H1 (cell line): ENCODE measurements at regions not wholly inside any gene's neighbourhood (a gene's known extent, or its start where the extent isn't known, plus 50 kb on each side); places are given as distances from the start of the nearest gene placed in this dataset.

Experiments
- CTCF ChIA-PET: fragments of 300-600 bp; sonication (Branson Sonifier 250); formaldehyde crosslinking; loops from one replicate; lab custom pipeline; 2021; ENCODE audit not compliant: partially characterized antibody; lab: Charles Lee
- POLR2A ChIA-PET: fragments of 300-600 bp; sonication (Branson Sonifier 250); formaldehyde crosslinking; loops from one replicate; lab custom pipeline; 2021; ENCODE audit warnings: inconsistent platforms; ENCODE audit not compliant: partially characterized antibody; lab: Charles Lee
- DNase-seq, 2 experiments: peaks; one replicate each; pipeline versions ENCODE4 v3.0.0 to v3.0.0-alpha.2; 2010 to 2022; ENCODE audit warnings: low spot score in 2 of 2, low read depth in 1 of 2, mixed read lengths in 1 of 2
- FAIRE-seq: peaks from 2 replicates; lab custom pipeline; 2011; peaks lifted over from hg19 to GRCh38; lab: Jason Lieb, UNC
- H2AFZ ChIP-seq: 2 replicates; pipeline ENCODE4 v1.8.1; 2012; ENCODE audit warnings: low read length, inconsistent platforms
- H2AK5ac ChIP-seq: 2 replicates; pipeline ENCODE4 v1.6.1; 2013; ENCODE audit warnings: low read depth, low read length
- H2BK120ac ChIP-seq: replicated peaks from 2 replicates; pipeline ENCODE3; 2013; ENCODE audit warnings: low read depth, low read length, inconsistent platforms
- H2BK12ac ChIP-seq: 2 replicates; pipeline ENCODE4 v1.6.1; 2013; ENCODE audit warnings: low read depth, low read length
- H2BK15ac ChIP-seq: 2 replicates; pipeline ENCODE4 v1.6.1; 2013; ENCODE audit warnings: low read length
- H2BK20ac ChIP-seq: 2 replicates; pipeline ENCODE4 v1.6.1; 2013; ENCODE audit warnings: low read length
- H2BK5ac ChIP-seq: 2 replicates; pipeline ENCODE4 v1.6.1; 2013; ENCODE audit warnings: low read depth, low read length
- H3K14ac ChIP-seq: 2 replicates; pipeline ENCODE4 v1.6.1; 2013; ENCODE audit warnings: inconsistent platforms; ENCODE audit not compliant: insufficient read length
- H3K18ac ChIP-seq: 2 replicates; pipeline ENCODE4 v1.6.1; 2013; ENCODE audit warnings: low read length; ENCODE audit errors: extremely low read depth
- H3K23ac ChIP-seq: 2 replicates; pipeline ENCODE4 v1.6.1; 2013; ENCODE audit warnings: inconsistent platforms; ENCODE audit not compliant: insufficient read length
- H3K23me2 ChIP-seq: 2 replicates; pipeline ENCODE4 v1.6.1; 2013; ENCODE audit warnings: low read depth, low read length
- H3K27ac ChIP-seq: 2 replicates; pipeline ENCODE4 v1.6.1; 2011; ENCODE audit warnings: low read depth, low read length, inconsistent platforms
- H3K27me3 ChIP-seq, 4 experiments: replicated peaks in 1 of 4; 1 replicate in 1 of 4; 2 replicates in 3 of 4; pipeline versions ENCODE4 v1.6.1 to v1.8.1; 2011 to 2013; ENCODE audit warnings: low read length in 3 of 4, mild to moderate bottlenecking in 3 of 4, inconsistent platforms in 2 of 4, mixed read lengths in 2 of 4, moderate library complexity in 1 of 4; ENCODE audit not compliant: control insufficient read depth in 3 of 4, insufficient read depth in 3 of 4; ENCODE audit errors: extremely low read depth in 1 of 4
- H3K36me3 ChIP-seq, 4 experiments: 2 replicates each; pipeline versions ENCODE4 v1.6.1 to v1.8.1; 2011 to 2013; ENCODE audit warnings: mild to moderate bottlenecking in 4 of 4, low read length in 3 of 4, moderate library complexity in 2 of 4, control low read depth in 1 of 4, inconsistent platforms in 1 of 4; ENCODE audit not compliant: insufficient read depth in 4 of 4, control insufficient read depth in 2 of 4
- H3K4ac ChIP-seq: replicated peaks from 2 replicates; pipeline ENCODE3; 2013; ENCODE audit warnings: low read length, low read depth, mixed read lengths, inconsistent platforms; ENCODE audit not compliant: insufficient read length
- H3K4me1 ChIP-seq, 4 experiments: replicated peaks in 1 of 4; 1 replicate in 1 of 4; 2 replicates in 3 of 4; pipeline versions ENCODE4 v1.6.1 to v1.8.1; 2011 to 2013; ENCODE audit warnings: low read length in 3 of 4, inconsistent platforms in 2 of 4, mixed read lengths in 1 of 4; ENCODE audit not compliant: insufficient read depth in 4 of 4, control insufficient read depth in 3 of 4
- H3K4me2 ChIP-seq, 2 experiments: 2 replicates each; pipeline versions ENCODE4 v1.6.1 to v1.8.1; 2011 to 2013; ENCODE audit warnings: low read depth in 2 of 2, low read length in 2 of 2, control low read depth in 1 of 2, inconsistent platforms in 1 of 2, mild to moderate bottlenecking in 1 of 2; ENCODE audit not compliant: insufficient read depth in 1 of 2
- H3K4me3 ChIP-seq, 4 experiments: fragments of 200-600, 300-600 bp in 1 of 4; sonication (generic), shearing (Covaris generic), sonication (Bioruptor Twin) in 1 of 4; 2 replicates each; pipeline versions ENCODE4 v1.5.1 to v1.8.1; 2011 to 2016; ENCODE audit warnings: low read length in 4 of 4, low read depth in 3 of 4, control low read depth in 2 of 4, inconsistent platforms in 2 of 4, mild to moderate bottlenecking in 2 of 4, mixed read lengths in 1 of 4, moderate library complexity in 1 of 4; ENCODE audit not compliant: insufficient read depth in 2 of 4; ENCODE audit errors: extremely low read depth in 1 of 4
- H3K56ac ChIP-seq: replicated peaks from 2 replicates; pipeline ENCODE3; 2013; ENCODE audit warnings: low read depth, mild to moderate bottlenecking, mixed read lengths, low read length, inconsistent platforms; ENCODE audit not compliant: insufficient read length
- H3K79me1 ChIP-seq: 2 replicates; pipeline ENCODE4 v1.6.1; 2013; ENCODE audit warnings: low read depth, low read length, control low read depth
- H3K79me2 ChIP-seq, 2 experiments: 2 replicates each; pipeline versions ENCODE4 v1.6.1 to v1.8.1; 2012 to 2013; ENCODE audit warnings: low read length in 2 of 2, mild to moderate bottlenecking in 2 of 2, inconsistent platforms in 1 of 2; ENCODE audit not compliant: insufficient read depth in 2 of 2, control insufficient read depth in 1 of 2
- H3K9ac ChIP-seq, 4 experiments: replicated peaks in 1 of 4; 1 replicate in 1 of 4; 2 replicates in 3 of 4; pipeline versions ENCODE4 v1.6.1 to v1.8.1; 2011 to 2013; ENCODE audit warnings: low read depth in 3 of 4, low read length in 3 of 4, control low read depth in 2 of 4, mild to moderate bottlenecking in 2 of 4, moderate library complexity in 2 of 4, inconsistent platforms in 1 of 4; ENCODE audit errors: extremely low read depth in 1 of 4
- H3K9me3 ChIP-seq, 2 experiments: 2 replicates each; pipeline versions ENCODE4 v1.6.1 to v1.8.1; 2012 to 2013; ENCODE audit warnings: mild to moderate bottlenecking in 2 of 2, moderate library complexity in 2 of 2, control low read depth in 1 of 2, inconsistent platforms in 1 of 2, low read depth in 1 of 2, low read length in 1 of 2, mixed read lengths in 1 of 2; ENCODE audit not compliant: insufficient read depth in 2 of 2
- H4K20me1 ChIP-seq, 2 experiments: replicated peaks in 1 of 2; 2 replicates each; pipeline versions ENCODE3 to v1.8.1; 2011 to 2013; ENCODE audit warnings: inconsistent platforms in 2 of 2, low read length in 2 of 2, mild to moderate bottlenecking in 1 of 2; ENCODE audit not compliant: insufficient read depth in 2 of 2, control insufficient read depth in 1 of 2
- H4K5ac ChIP-seq: 2 replicates; pipeline ENCODE4 v1.6.1; 2013; ENCODE audit warnings: low read length, low read depth, mixed read lengths, inconsistent platforms; ENCODE audit not compliant: insufficient read length
- H4K8ac ChIP-seq: 2 replicates; pipeline ENCODE4 v1.8.0; 2013; ENCODE audit warnings: mild to moderate bottlenecking, moderate library complexity, low read length, inconsistent platforms; ENCODE audit not compliant: insufficient read depth; ENCODE audit errors: extremely low read depth
- H4K91ac ChIP-seq: replicated peaks from 2 replicates; pipeline ENCODE3; 2013; ENCODE audit warnings: low read length, mixed read lengths, inconsistent platforms; ENCODE audit not compliant: insufficient read length
- ASH2L ChIP-seq: fragments of 200-600, 300-600 bp; sonication (generic); IDR thresholded peaks from one replicate; pipeline ENCODE4 v1.7.1; 2017; ENCODE audit warnings: low read length
- ATF3 ChIP-seq: IDR thresholded peaks from 2 replicates; pipeline ENCODE4 v1.6.1; 2011; ENCODE audit warnings: low read depth, mild to moderate bottlenecking, low read length; ENCODE audit not compliant: insufficient read depth
- CBX8 ChIP-seq: fragments of 300-800, 300-1000 bp; sonication (generic); IDR thresholded peaks from 2 replicates; pipeline ENCODE4 v1.7.1; 2016; ENCODE audit warnings: low read depth, low read length, borderline replicate concordance
- GTF2F1 ChIP-seq: IDR thresholded peaks from 2 replicates; pipeline ENCODE4 v1.6.1; 2012; ENCODE audit warnings: low read depth, low read length, improper control_type of control experiment, borderline replicate concordance
- HDAC2 ChIP-seq, 2 experiments: fragments of 300-600 bp in 1 of 2; sonication (generic) in 1 of 2; IDR thresholded peaks; 2 replicates each; pipeline ENCODE4 v1.6.1; 2011 to 2012; ENCODE audit warnings: low read depth in 2 of 2, low read length in 2 of 2, mild to moderate bottlenecking in 2 of 2, moderate library complexity in 2 of 2, borderline replicate concordance in 1 of 2, inconsistent platforms in 1 of 2
- KDM1A ChIP-seq: fragments of 200-600, 300-600 bp; sonication (generic); IDR thresholded peaks from 2 replicates; pipeline ENCODE4 v1.7.1; 2016; ENCODE audit warnings: mild to moderate bottlenecking, low read length, borderline replicate concordance
- KDM4A ChIP-seq: IDR thresholded peaks from one replicate; pipeline ENCODE4 v1.7.1; 2012; ENCODE audit warnings: low read depth, mild to moderate bottlenecking, moderate library complexity, low read length, inconsistent platforms; ENCODE audit not compliant: severe bottlenecking
- NRF1 ChIP-seq: IDR thresholded peaks from 2 replicates; pipeline ENCODE4 v1.6.1; 2011; ENCODE audit warnings: mild to moderate bottlenecking, low read depth, low read length, improper control_type of control experiment
- PHF8 ChIP-seq: fragments of 200-600 bp; sonication (generic); conservative IDR thresholded peaks from 2 replicates; pipeline ENCODE4 v1.7.1; 2012; ENCODE audit warnings: low read depth, mild to moderate bottlenecking, inconsistent platforms, low read length, moderate library complexity
- POLR2AphosphoS5 ChIP-seq: IDR thresholded peaks from 2 replicates; pipeline ENCODE4 v1.6.1; 2011; ENCODE audit warnings: low read depth, low read length
- SIN3A ChIP-seq, 2 experiments: IDR thresholded peaks in 1 of 2; conservative IDR thresholded peaks in 1 of 2; 2 replicates each; pipeline ENCODE4 v1.6.1; 2011 to 2012; ENCODE audit warnings: low read length in 2 of 2, improper control_type of control experiment in 1 of 2, low read depth in 1 of 2, mild to moderate bottlenecking in 1 of 2
- SIX5 ChIP-seq: IDR thresholded peaks from 2 replicates; pipeline ENCODE4 v1.6.1; 2011; ENCODE audit warnings: mild to moderate bottlenecking, low read depth, low read length
- SP4 ChIP-seq: IDR thresholded peaks from 2 replicates; pipeline ENCODE4 v1.6.1; 2012; ENCODE audit warnings: low read length, inconsistent platforms
- TCF12 ChIP-seq: IDR thresholded peaks from 2 replicates; pipeline ENCODE4 v1.6.1; 2011; ENCODE audit warnings: low read depth, mild to moderate bottlenecking, low read length
- WGBS, 2 experiments: shearing (Covaris generic) in 1 of 2; methylation state at CpG; one replicate each; pipeline versions ENCODE4 v1.1.6 to v1.1.7; 2013 to 2015; ENCODE audit warnings: low lambda C conversion rate in 2 of 2, mixed read lengths in 2 of 2, inconsistent platforms in 1 of 2, low coverage in 1 of 2, missing lambda C conversion rate in 1 of 2; ENCODE audit not compliant: insufficient replicate concordance in 2 of 2, insufficient coverage in 1 of 2, insufficient read length in 1 of 2; ENCODE audit errors: extremely low coverage in 1 of 2, missing lambda C conversion rate in 1 of 2; 5-methylcytosine and 5-hydroxymethylcytosine counted together

- CTCF ChIA-PET = interaction anchor here (0.7 kb wide), 1 partner anchor 1872 kb away, joined by 3 read pairs; no protein-coding TSS in a partner anchor
- Histone ChIP-seq H4K20me1 (no peaks in the 10 kb centered on the region), H3K9me3 (no peaks in the 10 kb centered on the region)
- TF ChIP-seq PHF8 (no peak), SIX5 (no peak), ATF3 (no peak), POLR2AphosphoS5 (no peak), ASH2L (no peak), HDAC2 (IDR thresholded peaks at IDR 0.05; ENCODE audit: borderline replicate concordance in 1 of 2, low read depth in 2 of 2, low read length in 2 of 2) (no peak), TCF12 (no peak), SIN3A (conservative IDR thresholded peaks at IDR 0.05 in 1 of 2, IDR thresholded peaks at IDR 0.05 in 1 of 2; ENCODE audit: low read depth in 1 of 2, low read length in 2 of 2) (no peak), GTF2F1 (no peak), SP4 (no peak), CBX8 (no peak), NRF1 (no peak), KDM4A (no peak), KDM1A (no peak)
Measured at GRCh38 chr18:45493830-45494229, 121.4 kb upstream of the SLC14A2 start.

More at GRCh38 chr18:45493830-45494229, 121.4 kb upstream of the SLC14A2 start:
- no peak overlapping the region for H4K5ac ChIP-seq
- H3K36me3 ChIP-seq = no peaks in the 10 kb centered on the region
- no peak overlapping the region for H4K8ac ChIP-seq
- H2BK15ac ChIP-seq = no peak overlapping the region
- H3K4ac ChIP-seq = no peak overlapping the region
- no peak overlapping the region for H3K4me2 ChIP-seq
- H3K27ac ChIP-seq = no peak overlapping the region
- no peak overlapping the region for H2BK5ac ChIP-seq
- H3K4me1 ChIP-seq = no peaks in the 10 kb centered on the region
- POLR2A ChIA-PET = no interaction called here
- no peak overlapping the region for H2BK12ac ChIP-seq
- no peak overlapping the region for H2BK20ac ChIP-seq
- no peak overlapping the region for H2AFZ ChIP-seq
- no peak overlapping the region for H3K18ac ChIP-seq
- FAIRE-seq (no peak), DNase-seq (no peak)
- no peaks in the 10 kb centered on the region for H3K79me1 ChIP-seq
- H3K56ac ChIP-seq = no peak overlapping the region
- H2AK5ac ChIP-seq = no peak overlapping the region
- WGBS, 2 experiments = 95% methylated on average over 2 of the region's 2 CpGs; no CpG with 5 or more reads in 1 of the 2 experiments
- H3K9ac ChIP-seq = no peak overlapping the region
- H4K91ac ChIP-seq = no peak overlapping the region
- H3K79me2 ChIP-seq = no peaks in the 10 kb centered on the region
- H3K14ac ChIP-seq = no peak overlapping the region
- no peak overlapping the region for H3K4me3 ChIP-seq
- H2BK120ac ChIP-seq = no peak overlapping the region
- no peaks in the 10 kb centered on the region; the same call in 1 of the 2 replicates for H3K23me2 ChIP-seq
- no peak overlapping the region for H3K23ac ChIP-seq
- no peaks in the 10 kb centered on the region for H3K27me3 ChIP-seq
